Gastrocnemius medialis (tissue), 4 donors: ENCODE measurements at regions not wholly inside any gene's neighbourhood (a gene's known extent, or its start where the extent isn't known, plus 50 kb on each side); places are given as distances from the start of the nearest gene placed in this dataset.

Experiments
- ATAC-seq, 2 donors: fragments of 150-250 bp; one replicate each; pipeline ENCODE4 v1.9.1; 2016
- DNase-seq, 2 donors: peaks; one replicate each; pipeline ENCODE4 v3.0.0-alpha.2; 2019
- H3K27ac ChIP-seq, 4 donors: fragments of 200-600 bp; sonication (generic); 1 replicate in 1 of 4; 2 replicates in 3 of 4; pipeline ENCODE4 v1.5.1; 2016 to 2018; ENCODE audit warnings: mild to moderate bottlenecking in 2 of 4, moderate library complexity in 1 of 4
- H3K27me3 ChIP-seq, 3 donors: fragments of 200-600 bp; sonication (generic) in 2 of 3; 1 replicate in 1 of 3; 2 replicates in 2 of 3; pipeline versions ENCODE4 v1.5.1 to v1.6.0; 2016 to 2019; ENCODE audit warnings: mild to moderate bottlenecking in 1 of 3, moderate library complexity in 1 of 3
- H3K36me3 ChIP-seq, 2 donors: fragments of 200-600 bp; sonication (generic) in 1 of 2; one replicate each; pipeline ENCODE4 v1.5.1; 2017 to 2018
- H3K4me1 ChIP-seq, 2 donors: fragments of 200-600 bp; sonication (generic) in 1 of 2; one replicate each; pipeline ENCODE4 v1.5.1; 2016 to 2017; ENCODE audit warnings: mild to moderate bottlenecking in 2 of 2
- H3K4me3 ChIP-seq, 4 donors: fragments of 200-600 bp; sonication (generic) in 3 of 4; 1 replicate in 1 of 4; 2 replicates in 3 of 4; pipeline ENCODE4 v1.5.1; 2016 to 2019; ENCODE audit warnings: mild to moderate bottlenecking in 2 of 4
- H3K9me3 ChIP-seq, 3 donors: fragments of 200-600 bp; sonication (generic) in 2 of 3; 1 replicate in 1 of 3; 2 replicates in 2 of 3; pipeline ENCODE4 v1.5.1; 2016 to 2019
- POLR2A ChIP-seq, 2 donors: fragments of 450-650 bp; IDR thresholded peaks; one replicate each; pipeline ENCODE4 v1.6.1; 2017; ENCODE audit warnings: antibody characterized with exemption in 2 of 2, mild to moderate bottlenecking in 2 of 2, moderate library complexity in 2 of 2
- in situ Hi-C, 4 donors: fragments of 200-750 bp; cut with MboI; loops; one replicate each; pipeline versions ENCODE4 v1.15.0 to v1.8.0; 2017; ENCODE audit warnings: low sequenced_read_pairs in 4 of 4
- intact Hi-C: fragments of 100-400 bp; cut with DNase I; formaldehyde crosslinking; loops from one replicate; pipeline ENCODE4 v1.15.1; 2023; ENCODE audit warnings: low total_unique reads
- TF ChIP-seq, protein P1 (sequence below), 5 experiments: fragments of 450-650 bp in 3 of 5; fragments of 200-600 bp in 2 of 5; sonication (generic) in 2 of 5; IDR thresholded peaks in 4 of 5; conservative IDR thresholded peaks in 1 of 5; 1 replicate in 4 of 5; 2 replicates in 1 of 5; pipeline ENCODE4 v1.5.1; 2016 to 2019; ENCODE audit warnings: antibody characterized with exemption in 5 of 5, mild to moderate bottlenecking in 3 of 5, moderate library complexity in 3 of 5

DNA sequence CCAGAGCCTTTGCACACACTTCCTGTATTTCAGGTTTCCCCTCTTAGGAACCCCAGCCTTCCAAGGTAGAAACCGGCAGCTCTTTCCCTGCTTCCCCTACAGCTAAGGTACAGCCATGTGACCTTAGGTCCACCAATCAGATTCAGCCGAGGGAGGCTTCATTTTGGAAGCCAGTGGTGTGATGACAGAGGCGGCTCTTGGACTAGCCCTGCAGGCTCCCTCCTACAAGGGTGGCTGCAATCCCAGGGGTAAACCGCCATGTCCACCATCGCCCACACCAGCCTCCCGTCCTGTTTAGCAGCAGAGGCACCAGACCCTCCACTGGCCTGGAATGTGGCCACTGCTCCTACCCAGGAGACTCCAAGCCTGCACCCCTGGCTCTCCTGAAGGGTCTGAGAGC lies 65.6 kb downstream of the SERPINA3 start:
- Histone ChIP-seq H3K27ac (no peak overlapping the region), H3K9me3 (no peaks in the 10 kb centered on the region), H3K4me1 (no peaks in the 10 kb centered on the region), H3K27me3 (peaks cover 0 to 4% (median 0%) of the 10 kb centered on the region in 3 donors), H3K4me3 (no peak overlapping the region), H3K36me3 (no peaks in the 10 kb centered on the region)
- TF ChIP-seq POLR2A (IDR thresholded peaks at IDR 0.05), result no peak
- TF ChIP-seq, protein P1, sequence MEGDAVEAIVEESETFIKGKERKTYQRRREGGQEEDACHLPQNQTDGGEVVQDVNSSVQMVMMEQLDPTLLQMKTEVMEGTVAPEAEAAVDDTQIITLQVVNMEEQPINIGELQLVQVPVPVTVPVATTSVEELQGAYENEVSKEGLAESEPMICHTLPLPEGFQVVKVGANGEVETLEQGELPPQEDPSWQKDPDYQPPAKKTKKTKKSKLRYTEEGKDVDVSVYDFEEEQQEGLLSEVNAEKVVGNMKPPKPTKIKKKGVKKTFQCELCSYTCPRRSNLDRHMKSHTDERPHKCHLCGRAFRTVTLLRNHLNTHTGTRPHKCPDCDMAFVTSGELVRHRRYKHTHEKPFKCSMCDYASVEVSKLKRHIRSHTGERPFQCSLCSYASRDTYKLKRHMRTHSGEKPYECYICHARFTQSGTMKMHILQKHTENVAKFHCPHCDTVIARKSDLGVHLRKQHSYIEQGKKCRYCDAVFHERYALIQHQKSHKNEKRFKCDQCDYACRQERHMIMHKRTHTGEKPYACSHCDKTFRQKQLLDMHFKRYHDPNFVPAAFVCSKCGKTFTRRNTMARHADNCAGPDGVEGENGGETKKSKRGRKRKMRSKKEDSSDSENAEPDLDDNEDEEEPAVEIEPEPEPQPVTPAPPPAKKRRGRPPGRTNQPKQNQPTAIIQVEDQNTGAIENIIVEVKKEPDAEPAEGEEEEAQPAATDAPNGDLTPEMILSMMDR (IDR thresholded peaks at IDR 0.05 in 4 of 5, conservative IDR thresholded peaks at IDR 0.05 in 1 of 5), result no peak
- DNase-seq (no peak), ATAC-seq (no peak)
- intact Hi-C loops (no loop called here), in situ Hi-C loops (loop anchor here in 2 of 4 donors (25.0 kb wide), 2 partner anchors 410 to 760 kb away; no protein-coding TSS in a partner anchor)

DNA sequence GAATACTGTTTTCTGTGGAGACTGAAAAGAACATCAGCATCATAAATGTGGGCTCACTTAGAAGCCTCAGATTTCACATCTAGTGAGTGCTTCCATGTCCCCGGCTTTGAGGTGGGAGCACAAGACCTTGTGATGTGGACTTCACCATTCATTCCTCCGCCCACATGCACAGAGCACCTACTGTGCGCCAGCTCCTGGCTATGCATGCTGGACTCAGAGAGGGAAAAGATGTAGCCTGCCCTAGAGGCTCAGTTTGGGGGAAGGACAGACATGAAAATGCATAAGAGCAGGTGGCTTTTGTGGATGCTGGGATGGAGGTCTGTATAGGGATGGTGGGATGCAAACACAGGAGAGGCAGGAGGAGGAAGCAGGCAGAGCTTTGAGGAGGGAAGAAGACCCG lies 65.0 kb downstream of the SERPINA3 start:
- no peak overlapping the region for H3K27ac ChIP-seq
- no peaks in the 10 kb centered on the region for H3K36me3 ChIP-seq
- no peaks in the 10 kb centered on the region for H3K4me1 ChIP-seq
- no peak overlapping the region for H3K4me3 ChIP-seq
- no peak for DNase-seq
- no peak for ATAC-seq
- H3K27me3 ChIP-seq, result peaks cover 0 to 4% (median 0%) of the 10 kb centered on the region in 3 donors
- H3K9me3 ChIP-seq, result no peaks in the 10 kb centered on the region
- intact Hi-C loops (no loop called here), in situ Hi-C loops (loop anchor here in 2 of 4 donors (25.0 kb wide), 2 partner anchors 410 to 760 kb away; no protein-coding TSS in a partner anchor)
- TF ChIP-seq, protein P1 (IDR thresholded peaks at IDR 0.05 in 4 of 5, conservative IDR thresholded peaks at IDR 0.05 in 1 of 5), result no peak
- no peak for TF ChIP-seq POLR2A (IDR thresholded peaks at IDR 0.05)

DNA sequence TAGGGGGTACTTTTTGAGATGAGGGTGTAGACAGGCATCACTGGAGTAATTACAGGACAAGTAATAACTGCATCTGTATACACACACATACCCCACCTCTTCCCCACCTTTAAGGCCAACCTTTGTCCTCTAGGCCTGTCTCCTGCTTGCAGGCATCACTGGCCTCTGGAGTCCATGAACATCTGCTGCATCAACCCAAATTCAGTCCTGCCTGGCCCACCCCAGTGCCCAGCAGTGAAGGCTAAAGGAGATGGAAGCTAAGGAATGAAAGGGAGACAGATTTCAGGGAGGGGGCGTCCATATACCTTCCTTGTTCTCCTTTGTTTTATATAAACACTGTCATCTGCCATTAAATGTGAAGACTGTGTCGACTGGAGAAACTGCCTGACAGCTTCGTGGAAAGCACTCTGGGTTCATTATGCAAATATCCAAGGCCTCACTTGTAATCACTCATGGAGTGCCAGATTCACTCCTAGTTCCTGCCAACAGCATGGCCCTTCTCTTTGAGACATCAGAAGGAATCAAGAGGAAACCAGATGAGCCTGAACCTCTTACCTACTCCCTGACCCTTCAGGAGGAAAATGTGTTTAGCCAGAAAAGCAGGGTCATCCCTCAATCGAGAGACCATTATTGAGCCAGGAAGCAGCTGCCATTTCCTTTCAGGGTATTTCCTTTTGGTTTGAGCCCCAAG lies 64.4 kb downstream of the SERPINA3 start:
- Histone ChIP-seq H3K27me3 (peaks cover 0 to 4% (median 0%) of the 10 kb centered on the region in 3 donors), H3K9me3 (no peaks in the 10 kb centered on the region), H3K27ac (no peak overlapping the region), H3K4me1 (no peaks in the 10 kb centered on the region), H3K36me3 (no peaks in the 10 kb centered on the region), H3K4me3 (no peak overlapping the region)
- in situ Hi-C loops (loop anchor here in 2 of 4 donors (25.0 kb wide), 2 partner anchors 411 to 761 kb away; no protein-coding TSS in a partner anchor), intact Hi-C loops (no loop called here)
- TF ChIP-seq, protein P1 (IDR thresholded peaks at IDR 0.05 in 4 of 5, conservative IDR thresholded peaks at IDR 0.05 in 1 of 5), result no peak
- TF ChIP-seq POLR2A (IDR thresholded peaks at IDR 0.05), result no peak
- DNase-seq, result no peak
- ATAC-seq, result no peak

DNA sequence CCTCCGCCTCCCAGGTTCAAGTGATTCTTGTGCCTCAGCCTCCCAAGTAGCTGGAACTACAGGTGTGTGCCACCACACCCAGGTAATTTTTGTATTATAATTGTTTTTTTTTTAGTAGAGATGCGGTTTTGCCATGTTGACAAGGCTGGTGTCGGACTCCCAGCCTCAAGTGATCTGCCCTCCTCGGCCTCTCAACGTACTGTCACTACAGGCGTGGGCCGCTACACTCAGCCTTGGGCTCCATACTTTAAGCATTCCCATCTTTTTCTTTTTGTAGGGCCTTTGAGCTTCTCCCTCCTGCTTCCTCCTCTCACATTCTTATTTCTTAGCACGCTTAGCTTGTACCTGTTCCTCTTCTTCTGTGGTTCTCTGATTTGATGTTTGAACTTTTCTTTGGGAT lies 62.8 kb downstream of the SERPINA3 start:
- peaks cover 0 to 4% (median 0%) of the 10 kb centered on the region in 3 donors for H3K27me3 ChIP-seq
- intact Hi-C loops, result no loop called here
- ATAC-seq (no peak), DNase-seq (no peak)
- H3K4me3 ChIP-seq, result no peak overlapping the region
- in situ Hi-C loops, result loop anchor here in 2 of 4 donors (25.0 kb wide), 2 partner anchors 412 to 762 kb away; no protein-coding TSS in a partner anchor
- H3K4me1 ChIP-seq, result no peaks in the 10 kb centered on the region
- H3K27ac ChIP-seq, result no peak overlapping the region
- no peaks in the 10 kb centered on the region for H3K9me3 ChIP-seq
- TF ChIP-seq, protein P1 (IDR thresholded peaks at IDR 0.05 in 4 of 5, conservative IDR thresholded peaks at IDR 0.05 in 1 of 5), result no peak
- TF ChIP-seq POLR2A (IDR thresholded peaks at IDR 0.05), result no peak
- H3K36me3 ChIP-seq, result no peaks in the 10 kb centered on the region
